ENCODE measurements at regions not wholly inside any gene's neighbourhood (a gene's known extent, or its start where the extent isn't known, plus 50 kb on each side); places are given as distances from the start of the nearest gene placed in this dataset.
"Not testable (repeated sequence)": the region's sequence is repeated elsewhere in the genome, so short reads cannot be mapped to it uniquely, and the experiment has no call there.

GRCh38 chr1:79302380-79302930 lies 295.9 kb upstream of the ADGRL4 start:
- DNase-seq (ENCODE audit: low read depth): no peak

- peak; percentile 65 for DNase-seq (ENCODE audit: low read depth)
Observed at GRCh38 chr1:79295967-79296366, 289.4 kb upstream of the ADGRL4 start.

- peak; percentile 75 for DNase-seq (ENCODE audit: low read depth)
Observed at GRCh38 chr1:79293611-79294010, 287.1 kb upstream of the ADGRL4 start.

- DNase-seq (ENCODE audit: low read depth): no peak
Observed at GRCh38 chr1:79290927-79291474, 284.5 kb upstream of the ADGRL4 start.

GRCh38 chr1:79287982-79288381 lies 281.5 kb upstream of the ADGRL4 start:
- DNase-seq (ENCODE audit: low read depth): no peak

GRCh38 chr1:79285667-79286066 lies 279.1 kb upstream of the ADGRL4 start:
- DNase-seq (ENCODE audit: low read depth): no peak

- no peak for DNase-seq (ENCODE audit: low read depth)
Observed at GRCh38 chr1:79283451-79283850, 276.9 kb upstream of the ADGRL4 start.

- DNase-seq (ENCODE audit: low read depth): no peak
Observed at GRCh38 chr1:79281442-79281841, 274.9 kb upstream of the ADGRL4 start.

GRCh38 chr1:79271759-79272158 lies 265.2 kb upstream of the ADGRL4 start:
- DNase-seq (ENCODE audit: low read depth): no peak

- DNase-seq (ENCODE audit: low read depth): no peak
Observed at GRCh38 chr1:79264975-79265818, 258.7 kb upstream of the ADGRL4 start.

- DNase-seq (ENCODE audit: low read depth): no peak
Observed at GRCh38 chr1:79264285-79264684, 257.8 kb upstream of the ADGRL4 start.

GRCh38 chr1:79262745-79263258 lies 256.3 kb upstream of the ADGRL4 start:
- no peak for DNase-seq (ENCODE audit: low read depth)

- DNase-seq (ENCODE audit: low read depth): peak; percentile 52
Observed at GRCh38 chr1:79259390-79260336, 253.1 kb upstream of the ADGRL4 start.

GRCh38 chr1:79255421-79255820 lies 248.9 kb upstream of the ADGRL4 start:
- DNase-seq (ENCODE audit: low read depth): no peak

GRCh38 chr1:79252598-79252997 lies 246.1 kb upstream of the ADGRL4 start:
- no peak for DNase-seq (ENCODE audit: low read depth)

GRCh38 chr1:79239840-79240239 lies 233.3 kb upstream of the ADGRL4 start:
- no peak for DNase-seq (ENCODE audit: low read depth)

GRCh38 chr1:79235301-79236002 lies 228.9 kb upstream of the ADGRL4 start:
- DNase-seq (ENCODE audit: low read depth): no peak

- DNase-seq (ENCODE audit: low read depth): no peak
Observed at GRCh38 chr1:79232818-79233217, 226.3 kb upstream of the ADGRL4 start.

GRCh38 chr1:79230751-79231150 lies 224.2 kb upstream of the ADGRL4 start:
- not testable (repeated sequence) for DNase-seq (ENCODE audit: low read depth)

- DNase-seq (ENCODE audit: low read depth): no peak
Observed at GRCh38 chr1:79226963-79227362, 220.4 kb upstream of the ADGRL4 start.

GRCh38 chr1:79224537-79224936 lies 218.0 kb upstream of the ADGRL4 start:
- no peak for DNase-seq (ENCODE audit: low read depth)

Data from stromal cell of bone marrow (primary cell).